ENCODE measurements at regions not wholly inside any gene's neighbourhood (a gene's known extent, or its start where the extent isn't known, plus 50 kb on each side); places are given as distances from the start of the nearest gene placed in this dataset.
"Not testable (repeated sequence)": the region's sequence is repeated elsewhere in the genome, so short reads cannot be mapped to it uniquely, and the experiment has no call there.

DNA sequence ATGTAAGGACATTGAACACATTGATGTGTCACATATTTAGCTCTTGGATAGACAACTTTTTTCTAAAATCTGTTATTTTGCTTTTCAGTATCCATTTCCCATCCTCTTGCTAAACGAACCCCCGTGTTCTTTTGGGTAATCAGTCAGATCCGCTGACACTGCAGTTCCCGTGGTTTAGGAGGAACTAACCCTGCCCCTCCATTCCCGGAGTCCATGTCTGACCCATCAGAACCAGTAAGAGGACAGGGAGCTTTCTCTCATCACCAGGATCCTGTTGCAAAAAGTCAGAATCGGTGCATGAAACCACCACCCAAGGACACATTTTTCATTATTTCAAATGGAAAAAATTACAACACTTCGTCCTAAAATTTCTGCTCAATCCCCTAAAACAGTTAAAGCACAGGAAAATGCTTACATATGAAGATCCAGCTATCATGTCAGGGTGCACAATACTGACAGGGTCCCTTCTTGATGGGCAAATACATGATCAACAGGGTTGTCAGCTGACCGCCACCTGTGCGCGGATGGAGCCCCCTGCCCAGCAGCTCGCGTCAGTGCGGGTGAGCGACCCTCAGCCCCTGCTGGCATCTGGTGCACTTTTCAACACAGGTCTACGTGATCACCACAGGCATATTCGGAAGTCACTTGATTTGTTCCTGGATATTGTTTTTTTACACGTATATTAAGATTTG lies 276.8 kb downstream of the ADGRD1 start:
- Histone ChIP-seq H3K4me1 (ENCODE audit: insufficient read depth, low read length) (no peaks in the 10 kb centered on the region), H4K20me1 (ENCODE audit: insufficient read depth, low read length) (no peaks in the 10 kb centered on the region), H3K27ac (ENCODE audit: low read depth, low read length) (no peak overlapping the region), H3K4me2 (ENCODE audit: insufficient read depth, low read length) (no peak overlapping the region), H3K27me3 (ENCODE audit: insufficient read depth, low read length) (no peaks in the 10 kb centered on the region), H2AFZ (ENCODE audit: low read length) (no peak overlapping the region), H3K79me2 (ENCODE audit: insufficient read depth, low read length) (no peaks in the 10 kb centered on the region), H3K36me3 (ENCODE audit: insufficient read depth, low read length) (no peaks in the 10 kb centered on the region), H3K4me3 (ENCODE audit: insufficient read depth, low read length) (no peak overlapping the region), H3K9me3 (ENCODE audit: low read depth, low read length) (no peaks in the 10 kb centered on the region)
- TF ChIP-seq, protein P1, sequence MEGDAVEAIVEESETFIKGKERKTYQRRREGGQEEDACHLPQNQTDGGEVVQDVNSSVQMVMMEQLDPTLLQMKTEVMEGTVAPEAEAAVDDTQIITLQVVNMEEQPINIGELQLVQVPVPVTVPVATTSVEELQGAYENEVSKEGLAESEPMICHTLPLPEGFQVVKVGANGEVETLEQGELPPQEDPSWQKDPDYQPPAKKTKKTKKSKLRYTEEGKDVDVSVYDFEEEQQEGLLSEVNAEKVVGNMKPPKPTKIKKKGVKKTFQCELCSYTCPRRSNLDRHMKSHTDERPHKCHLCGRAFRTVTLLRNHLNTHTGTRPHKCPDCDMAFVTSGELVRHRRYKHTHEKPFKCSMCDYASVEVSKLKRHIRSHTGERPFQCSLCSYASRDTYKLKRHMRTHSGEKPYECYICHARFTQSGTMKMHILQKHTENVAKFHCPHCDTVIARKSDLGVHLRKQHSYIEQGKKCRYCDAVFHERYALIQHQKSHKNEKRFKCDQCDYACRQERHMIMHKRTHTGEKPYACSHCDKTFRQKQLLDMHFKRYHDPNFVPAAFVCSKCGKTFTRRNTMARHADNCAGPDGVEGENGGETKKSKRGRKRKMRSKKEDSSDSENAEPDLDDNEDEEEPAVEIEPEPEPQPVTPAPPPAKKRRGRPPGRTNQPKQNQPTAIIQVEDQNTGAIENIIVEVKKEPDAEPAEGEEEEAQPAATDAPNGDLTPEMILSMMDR (IDR thresholded peaks at IDR 0.05; ENCODE audit: extremely low read depth, low read depth, low read length): no peak
- no peak for DNase-seq (ENCODE audit: insufficient read length, low spot score, missing footprints)

DNA sequence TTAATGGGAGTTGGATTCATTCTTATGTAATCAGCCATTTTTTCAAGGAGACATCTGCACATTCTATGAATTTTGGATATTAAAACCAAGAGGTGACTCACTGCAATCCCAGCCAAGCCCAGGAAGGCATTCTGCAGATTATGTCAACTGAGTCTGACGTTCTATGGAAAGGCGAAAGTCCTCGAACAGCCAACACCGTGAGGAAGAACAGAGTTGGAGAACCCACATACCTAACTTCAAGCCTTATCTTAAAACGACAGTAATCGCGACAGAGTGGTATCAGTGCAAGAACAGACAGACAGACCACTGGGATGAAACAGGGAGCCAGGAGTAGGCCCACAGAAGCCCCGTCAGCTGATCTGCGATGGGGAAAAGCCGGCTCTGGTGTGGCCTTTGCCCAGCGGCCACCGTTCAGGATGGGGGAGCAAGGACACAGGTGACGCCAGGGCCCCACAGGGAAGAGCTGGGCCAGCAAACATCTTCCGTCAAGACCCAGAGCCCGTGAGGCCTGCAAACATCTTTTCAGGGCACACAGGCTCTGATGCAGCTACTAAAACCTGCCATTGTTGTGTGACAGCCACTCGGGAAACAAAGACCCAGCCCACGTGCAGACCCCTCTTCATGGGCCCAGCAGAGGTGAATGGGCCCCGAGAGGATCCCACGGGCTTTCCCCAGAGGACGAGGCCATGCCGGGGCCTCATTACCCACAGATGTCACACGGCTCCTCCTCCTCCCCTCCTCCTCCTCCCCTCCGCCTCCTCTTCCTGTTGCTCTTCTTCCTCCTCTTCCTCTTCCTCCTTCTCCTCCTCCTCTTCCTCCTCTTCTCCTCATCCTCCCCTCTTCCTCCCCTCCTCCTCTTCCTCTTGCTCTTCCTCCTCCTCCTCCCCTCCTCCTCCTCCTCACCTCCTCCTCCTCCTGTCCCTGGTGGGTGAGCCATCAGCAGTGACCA lies 277.6 kb downstream of the ADGRD1 start:
- no peak for DNase-seq (ENCODE audit: insufficient read length, low spot score, missing footprints)
- no peak overlapping the region for H2AFZ ChIP-seq (ENCODE audit: low read length)
- H3K27ac ChIP-seq (ENCODE audit: low read depth, low read length): no peak overlapping the region
- H3K4me2 ChIP-seq (ENCODE audit: insufficient read depth, low read length): no peak overlapping the region
- H4K20me1 ChIP-seq (ENCODE audit: insufficient read depth, low read length): no peaks in the 10 kb centered on the region
- H3K36me3 ChIP-seq (ENCODE audit: insufficient read depth, low read length): no peaks in the 10 kb centered on the region
- H3K79me2 ChIP-seq (ENCODE audit: insufficient read depth, low read length): no peaks in the 10 kb centered on the region
- no peaks in the 10 kb centered on the region for H3K4me1 ChIP-seq (ENCODE audit: insufficient read depth, low read length)
- TF ChIP-seq, protein P1 (IDR thresholded peaks at IDR 0.05; ENCODE audit: extremely low read depth, low read depth, low read length): no peak
- no peaks in the 10 kb centered on the region for H3K27me3 ChIP-seq (ENCODE audit: insufficient read depth, low read length)
- H3K9me3 ChIP-seq (ENCODE audit: low read depth, low read length): no peaks in the 10 kb centered on the region
- H3K4me3 ChIP-seq (ENCODE audit: insufficient read depth, low read length): no peak overlapping the region

DNA sequence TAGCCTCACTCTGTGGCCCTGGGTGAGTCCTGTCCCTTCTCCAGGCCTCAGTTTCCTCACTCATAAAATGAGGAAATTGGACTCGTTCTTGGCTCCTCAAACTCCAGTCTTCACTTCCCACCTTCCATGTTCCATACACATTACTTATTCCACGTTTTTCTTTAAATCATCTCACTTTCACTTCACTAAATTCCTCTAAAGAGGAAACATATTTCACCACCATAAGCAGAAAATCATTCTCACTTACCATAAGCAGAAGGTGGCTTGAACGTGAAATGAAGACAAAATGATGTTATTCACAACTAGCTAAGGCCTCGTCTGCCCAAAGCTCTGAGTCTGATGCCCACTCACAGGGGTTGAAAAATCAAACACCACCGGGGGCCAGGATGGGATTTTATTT lies 278.3 kb downstream of the ADGRD1 start:
- Histone ChIP-seq H3K4me3 (ENCODE audit: insufficient read depth, low read length) (no peak overlapping the region), H2AFZ (ENCODE audit: low read length) (no peak overlapping the region), H3K36me3 (ENCODE audit: insufficient read depth, low read length) (no peaks in the 10 kb centered on the region), H4K20me1 (ENCODE audit: insufficient read depth, low read length) (no peaks in the 10 kb centered on the region), H3K4me2 (ENCODE audit: insufficient read depth, low read length) (no peak overlapping the region), H3K27ac (ENCODE audit: low read depth, low read length) (no peak overlapping the region), H3K27me3 (ENCODE audit: insufficient read depth, low read length) (no peaks in the 10 kb centered on the region), H3K9me3 (ENCODE audit: low read depth, low read length) (no peaks in the 10 kb centered on the region), H3K4me1 (ENCODE audit: insufficient read depth, low read length) (no peaks in the 10 kb centered on the region), H3K79me2 (ENCODE audit: insufficient read depth, low read length) (no peaks in the 10 kb centered on the region)
- no peak for DNase-seq (ENCODE audit: insufficient read length, low spot score, missing footprints)
- TF ChIP-seq, protein P1 (IDR thresholded peaks at IDR 0.05; ENCODE audit: extremely low read depth, low read depth, low read length): no peak

DNA sequence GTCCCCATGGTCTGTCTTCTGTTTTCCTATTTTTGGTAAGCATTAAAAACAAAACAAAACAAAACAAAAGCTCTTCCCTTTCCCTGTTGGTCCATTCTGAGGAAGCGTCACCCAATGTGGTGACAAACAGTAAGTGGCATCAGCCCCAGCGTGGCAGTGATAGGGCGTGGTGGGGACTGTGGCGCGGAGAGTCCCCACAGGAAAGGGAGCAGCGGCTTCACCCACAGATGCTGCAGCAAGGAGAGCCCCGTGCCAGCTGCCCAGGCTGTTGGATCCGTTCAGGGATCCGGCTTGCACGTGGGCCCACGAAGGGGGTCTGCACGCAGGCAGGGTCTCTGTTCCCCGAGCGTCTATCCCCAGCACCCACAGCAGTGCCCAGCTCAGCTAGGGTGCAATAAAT lies 279.2 kb downstream of the ADGRD1 start:
- not testable (repeated sequence) for H3K9me3 ChIP-seq (ENCODE audit: low read depth, low read length); DNase-seq (ENCODE audit: insufficient read length, low spot score, missing footprints); H3K4me1 ChIP-seq (ENCODE audit: insufficient read depth, low read length); H3K4me2 ChIP-seq (ENCODE audit: insufficient read depth, low read length); H3K27me3 ChIP-seq (ENCODE audit: insufficient read depth, low read length); H4K20me1 ChIP-seq (ENCODE audit: insufficient read depth, low read length); H3K79me2 ChIP-seq (ENCODE audit: insufficient read depth, low read length); H3K36me3 ChIP-seq (ENCODE audit: insufficient read depth, low read length); H3K27ac ChIP-seq (ENCODE audit: low read depth, low read length); H3K4me3 ChIP-seq (ENCODE audit: insufficient read depth, low read length); H2AFZ ChIP-seq (ENCODE audit: low read length)

DNA sequence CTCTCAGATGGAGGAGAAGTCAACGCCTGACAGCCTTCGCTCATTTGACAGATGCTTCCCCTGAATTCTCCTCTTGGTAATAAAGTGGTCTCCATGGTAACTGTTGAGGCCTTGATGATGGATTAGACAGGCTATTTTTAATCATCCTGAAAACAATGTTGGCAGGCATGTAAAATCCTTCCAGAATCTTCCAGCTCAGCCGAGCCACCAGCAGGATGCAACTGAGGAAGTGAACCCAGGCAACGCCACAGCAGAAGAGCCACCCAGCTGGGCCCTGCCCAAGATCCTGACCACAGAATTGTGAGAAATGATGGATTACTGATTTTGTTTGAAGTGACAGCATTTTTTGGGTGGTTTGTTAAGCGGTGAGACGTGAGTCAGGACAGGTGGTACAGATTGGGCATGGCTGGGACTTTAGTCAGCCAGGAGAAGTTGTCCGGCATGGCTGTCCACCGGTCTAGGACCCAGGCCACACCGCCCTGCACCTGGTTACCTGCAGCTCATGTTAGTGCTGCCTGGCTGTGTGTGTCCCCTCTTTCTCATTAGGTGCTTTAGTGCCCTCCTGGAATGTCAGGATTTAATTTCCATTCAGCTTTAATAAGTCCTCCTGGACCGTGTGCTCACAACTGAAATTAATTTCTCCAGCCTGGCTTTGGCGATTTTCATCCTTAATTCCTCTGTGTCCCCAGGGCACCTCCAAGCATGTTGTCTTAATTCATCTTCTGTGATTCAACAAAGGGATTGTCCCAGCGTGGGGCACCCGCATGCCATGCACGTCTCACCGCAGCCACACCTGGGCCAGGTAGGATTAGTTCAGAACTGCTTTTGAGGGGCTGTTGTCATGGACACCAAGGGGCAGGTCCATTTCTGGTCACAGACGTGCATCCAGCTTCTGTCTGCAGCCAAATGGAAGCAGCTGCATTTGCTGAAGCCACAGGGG lies 280.4 kb downstream of the ADGRD1 start:
- not testable (repeated sequence) for DNase-seq (ENCODE audit: insufficient read length, low spot score, missing footprints); H3K4me1 ChIP-seq (ENCODE audit: insufficient read depth, low read length); H3K4me2 ChIP-seq (ENCODE audit: insufficient read depth, low read length); H3K27me3 ChIP-seq (ENCODE audit: insufficient read depth, low read length); H4K20me1 ChIP-seq (ENCODE audit: insufficient read depth, low read length); H3K36me3 ChIP-seq (ENCODE audit: insufficient read depth, low read length); H3K27ac ChIP-seq (ENCODE audit: low read depth, low read length); H3K4me3 ChIP-seq (ENCODE audit: insufficient read depth, low read length); H3K79me2 ChIP-seq (ENCODE audit: insufficient read depth, low read length); H3K9me3 ChIP-seq (ENCODE audit: low read depth, low read length); H2AFZ ChIP-seq (ENCODE audit: low read length)

DNA sequence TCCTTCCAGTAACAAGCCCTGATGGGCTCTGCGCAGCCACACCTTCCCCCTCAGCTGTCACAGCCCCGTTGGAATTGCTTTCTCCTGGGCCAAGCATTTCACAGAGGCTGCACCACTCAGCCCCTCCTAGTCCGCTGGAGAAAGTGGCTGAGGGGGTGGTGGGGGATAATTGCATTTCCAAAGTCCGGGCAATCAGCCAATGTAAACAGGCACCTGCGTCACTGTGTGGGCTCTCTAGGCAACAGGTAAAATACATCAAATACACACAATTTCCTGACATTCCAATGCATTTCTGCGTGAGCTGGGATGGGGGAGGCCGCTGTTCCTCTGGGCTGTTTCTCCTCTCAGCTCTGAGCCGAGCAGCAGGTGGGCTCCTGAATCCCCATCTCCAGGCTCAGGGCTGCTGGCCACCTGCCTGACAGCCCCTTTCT lies 281.1 kb downstream of the ADGRD1 start:
- not testable (repeated sequence) for H3K4me3 ChIP-seq (ENCODE audit: insufficient read depth, low read length); DNase-seq (ENCODE audit: insufficient read length, low spot score, missing footprints); H3K27me3 ChIP-seq (ENCODE audit: insufficient read depth, low read length); H4K20me1 ChIP-seq (ENCODE audit: insufficient read depth, low read length); H2AFZ ChIP-seq (ENCODE audit: low read length); H3K4me2 ChIP-seq (ENCODE audit: insufficient read depth, low read length); H3K36me3 ChIP-seq (ENCODE audit: insufficient read depth, low read length); H3K27ac ChIP-seq (ENCODE audit: low read depth, low read length); H3K4me1 ChIP-seq (ENCODE audit: insufficient read depth, low read length); H3K79me2 ChIP-seq (ENCODE audit: insufficient read depth, low read length); H3K9me3 ChIP-seq (ENCODE audit: low read depth, low read length)

Data from osteoblast (primary cell).